Adrenal gland (tissue), 9 donors: ENCODE measurements at regions not wholly inside any gene's neighbourhood (a gene's known extent, or its start where the extent isn't known, plus 50 kb on each side); places are given as distances from the start of the nearest gene placed in this dataset.

ENCODE experiments used
- DNase-seq, 7 donors: peaks; one replicate each; pipeline ENCODE4 v3.0.0-alpha.2; 2019 to 2020
- H3K27ac ChIP-seq, 5 donors: fragments of 200-600 bp; sonication (generic) in 4 of 5; 1 replicate in 3 of 5; 2 replicates in 2 of 5; pipeline versions ENCODE4 v1.5.1 to v1.8.0; 2016 to 2020; ENCODE audit warnings: mild to moderate bottlenecking in 1 of 5
- H3K27me3 ChIP-seq: fragments of 200-600 bp; 2 replicates; pipeline ENCODE4 v1.8.0; 2021
- H3K36me3 ChIP-seq, 2 donors: fragments of 200-600 bp; replicated peaks in 1 of 2; 1 replicate in 1 of 2; 2 replicates in 1 of 2; pipeline versions ENCODE4 v1.5.1 to v1.8.0; 2018 to 2022
- H3K4me1 ChIP-seq, 2 donors: fragments of 200-600 bp; replicated peaks in 1 of 2; 1 replicate in 1 of 2; 2 replicates in 1 of 2; pipeline versions ENCODE4 v1.5.1 to v1.8.0; 2018 to 2021
- H3K4me3 ChIP-seq, 4 donors: fragments of 200-600 bp; sonication (generic) in 3 of 4; one replicate each; pipeline ENCODE4 v1.5.1; 2016 to 2018
- H3K9me3 ChIP-seq, 3 donors: fragments of 200-600 bp; sonication (generic) in 1 of 3; replicated peaks in 1 of 3; 1 replicate in 2 of 3; 2 replicates in 1 of 3; pipeline versions ENCODE4 v1.5.1 to v1.8.0; 2016 to 2021
- POLR2A ChIP-seq, 2 donors: fragments of 450-650 bp; IDR thresholded peaks; one replicate each; pipeline ENCODE4 v1.6.1; 2017; ENCODE audit warnings: antibody characterized with exemption in 2 of 2, mild to moderate bottlenecking in 2 of 2, moderate library complexity in 1 of 2
- WGBS, 4 donors: extraction: QIAGEN DNeasy Blood & Tissue Kit in 2 of 4; methylation state at CpG; one replicate each; pipeline versions ENCODE4 v1.1.5 to v1.1.7; 2013 to 2017; 5-methylcytosine and 5-hydroxymethylcytosine counted together
- intact Hi-C, 2 donors: fragments of 100-400 bp; cut with DNase I; formaldehyde crosslinking; loops; one replicate each; pipeline versions ENCODE4 v1.14.1 to v1.15.0; 2022 to 2023
- TF ChIP-seq, protein P1 (sequence below), 6 experiments: fragments of 450-650 bp in 4 of 6; fragments of 200-600 bp in 2 of 6; sonication (generic) in 1 of 6; IDR thresholded peaks; 1 replicate in 5 of 6; 2 replicates in 1 of 6; pipeline versions ENCODE4 v1.5.1 to v1.8.0; 2016 to 2021; ENCODE audit warnings: antibody characterized with exemption in 6 of 6, mild to moderate bottlenecking in 2 of 6, moderate library complexity in 1 of 6
- donor health status: healthy with polysubstance abuse.
- donor health status: Bipolar disorder and iron deficiency.
- donor health status: DM: yes; HTN: yes; CAD: no.
- donor health status: DM: no; HTN: no; CAD: no.
- donor health status: DM: no; HTN: no; CAD: no.

DNA sequence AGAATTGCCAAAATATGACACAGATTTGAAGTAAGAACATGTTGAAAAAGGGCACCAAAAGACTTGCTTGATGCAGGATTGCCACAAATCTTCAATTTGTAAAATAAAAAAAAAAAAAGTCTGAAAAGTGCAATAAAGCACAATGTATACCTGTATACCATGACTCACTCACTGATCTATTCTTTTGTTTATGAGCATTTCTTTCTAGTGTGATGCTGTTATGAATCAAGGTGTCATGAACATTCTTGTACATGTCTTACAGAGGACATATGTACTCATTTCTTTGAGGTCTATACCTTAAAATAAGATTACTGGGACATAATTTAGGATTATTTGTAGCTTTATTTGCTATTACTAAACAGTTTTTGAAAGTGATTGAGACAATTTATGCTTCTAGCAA is 464.9 kb upstream of the RBMS3 start:
- intact Hi-C loops, result no loop called here
- Histone ChIP-seq H3K4me1 (no peaks in the 10 kb centered on the region), H3K9me3 (no peaks in the 10 kb centered on the region), H3K27ac (no peak overlapping the region), H3K36me3 (no peaks in the 10 kb centered on the region), H3K4me3 (no peak overlapping the region), H3K27me3 (no peaks in the 10 kb centered on the region)
- DNase-seq, result no peak
- no peak for TF ChIP-seq POLR2A (IDR thresholded peaks at IDR 0.05)
- TF ChIP-seq, protein P1, sequence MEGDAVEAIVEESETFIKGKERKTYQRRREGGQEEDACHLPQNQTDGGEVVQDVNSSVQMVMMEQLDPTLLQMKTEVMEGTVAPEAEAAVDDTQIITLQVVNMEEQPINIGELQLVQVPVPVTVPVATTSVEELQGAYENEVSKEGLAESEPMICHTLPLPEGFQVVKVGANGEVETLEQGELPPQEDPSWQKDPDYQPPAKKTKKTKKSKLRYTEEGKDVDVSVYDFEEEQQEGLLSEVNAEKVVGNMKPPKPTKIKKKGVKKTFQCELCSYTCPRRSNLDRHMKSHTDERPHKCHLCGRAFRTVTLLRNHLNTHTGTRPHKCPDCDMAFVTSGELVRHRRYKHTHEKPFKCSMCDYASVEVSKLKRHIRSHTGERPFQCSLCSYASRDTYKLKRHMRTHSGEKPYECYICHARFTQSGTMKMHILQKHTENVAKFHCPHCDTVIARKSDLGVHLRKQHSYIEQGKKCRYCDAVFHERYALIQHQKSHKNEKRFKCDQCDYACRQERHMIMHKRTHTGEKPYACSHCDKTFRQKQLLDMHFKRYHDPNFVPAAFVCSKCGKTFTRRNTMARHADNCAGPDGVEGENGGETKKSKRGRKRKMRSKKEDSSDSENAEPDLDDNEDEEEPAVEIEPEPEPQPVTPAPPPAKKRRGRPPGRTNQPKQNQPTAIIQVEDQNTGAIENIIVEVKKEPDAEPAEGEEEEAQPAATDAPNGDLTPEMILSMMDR (IDR thresholded peaks at IDR 0.05), result no peak

DNA sequence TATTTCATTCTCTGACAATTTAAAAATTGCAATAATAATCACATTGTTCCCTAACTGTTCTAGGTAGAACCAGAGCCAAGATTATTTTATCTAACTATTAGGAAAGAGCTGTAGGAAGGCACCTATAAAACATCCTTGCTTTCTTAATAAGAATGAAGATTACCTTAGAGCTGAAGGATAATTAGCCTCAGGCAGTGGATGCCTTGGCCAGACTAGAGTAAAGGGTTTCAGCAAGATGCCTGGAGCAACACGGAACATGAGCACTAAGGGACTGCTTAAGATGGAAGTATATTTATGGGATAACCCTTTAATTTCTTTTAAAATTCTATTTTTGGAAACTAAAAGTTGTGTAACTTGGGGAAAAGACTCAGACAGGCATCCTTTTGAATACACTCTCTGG is 456.6 kb upstream of the RBMS3 start:
- Histone ChIP-seq H3K27ac (no peak overlapping the region), H3K9me3 (no peaks in the 10 kb centered on the region), H3K4me3 (no peak overlapping the region), H3K4me1 (no peaks in the 10 kb centered on the region), H3K27me3 (no peaks in the 10 kb centered on the region), H3K36me3 (no peaks in the 10 kb centered on the region)
- DNase-seq, result no peak
- TF ChIP-seq, protein P1 (IDR thresholded peaks at IDR 0.05), result no peak
- no peak for TF ChIP-seq POLR2A (IDR thresholded peaks at IDR 0.05)
- WGBS, 4 donors, result 57 to 79% (median 65%) methylated on average over 1 of the region's 1 CpG
- intact Hi-C loops, result no loop called here

DNA sequence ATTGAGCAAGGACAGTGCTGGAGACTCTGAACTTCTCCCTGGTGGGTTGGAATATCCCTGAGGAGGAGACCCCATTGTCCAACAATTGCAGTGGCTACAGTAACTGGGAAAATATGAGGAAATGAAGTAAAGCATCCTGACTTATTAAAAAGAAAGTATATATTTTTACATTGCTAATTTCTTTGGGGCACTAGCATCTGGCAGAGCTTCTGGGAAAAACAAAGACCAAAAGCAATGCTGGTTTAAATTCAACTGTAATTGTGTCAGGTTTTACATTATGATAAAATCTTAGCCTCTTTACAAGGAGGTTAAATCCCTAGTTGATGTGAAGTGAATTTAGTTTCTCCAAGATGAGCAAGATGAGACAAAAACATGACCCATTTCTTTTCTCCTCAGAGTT is 454.0 kb upstream of the RBMS3 start:
- Histone ChIP-seq H3K9me3 (no peaks in the 10 kb centered on the region), H3K36me3 (no peaks in the 10 kb centered on the region), H3K27me3 (no peaks in the 10 kb centered on the region), H3K4me3 (no peak overlapping the region), H3K4me1 (no peaks in the 10 kb centered on the region), H3K27ac (no peak overlapping the region)
- no peak for DNase-seq
- intact Hi-C loops, result no loop called here
- no peak for TF ChIP-seq POLR2A (IDR thresholded peaks at IDR 0.05)
- TF ChIP-seq, protein P1 (IDR thresholded peaks at IDR 0.05), result no peak

DNA sequence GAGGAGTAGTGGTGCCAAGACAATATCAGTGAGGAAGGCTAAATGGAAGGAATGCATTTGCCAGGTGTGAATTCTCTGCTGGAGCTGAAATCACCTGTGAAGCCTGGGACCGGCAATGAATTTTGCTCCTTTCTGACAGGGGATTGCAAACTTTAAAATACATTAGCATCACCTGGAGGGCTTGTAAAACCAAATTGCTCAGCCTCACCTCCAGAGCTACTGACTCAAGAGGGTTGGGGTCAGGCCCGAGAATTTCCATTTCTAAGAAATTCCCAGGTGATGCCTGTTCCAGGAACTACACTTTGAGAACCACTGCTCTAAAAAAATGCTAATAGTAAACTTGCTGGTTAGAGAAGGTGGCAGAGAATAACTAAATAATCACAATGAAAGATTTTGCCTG is 445.6 kb upstream of the RBMS3 start:
- Histone ChIP-seq H3K9me3 (no peaks in the 10 kb centered on the region), H3K27me3 (no peaks in the 10 kb centered on the region), H3K27ac (no peak overlapping the region), H3K4me3 (no peak overlapping the region), H3K4me1 (no peaks in the 10 kb centered on the region), H3K36me3 (no peaks in the 10 kb centered on the region)
- intact Hi-C loops, result no loop called here
- TF ChIP-seq, protein P1 (IDR thresholded peaks at IDR 0.05), result no peak
- TF ChIP-seq POLR2A (IDR thresholded peaks at IDR 0.05), result no peak
- 35 to 63% (median 48%) methylated on average over 2 of the region's 2 CpGs for WGBS, 4 donors
- no peak for DNase-seq
